ENCODE measurements at regions not wholly inside any gene's neighbourhood (a gene's known extent, or its start where the extent isn't known, plus 50 kb on each side); places are given as distances from the start of the nearest gene placed in this dataset.

DNA sequence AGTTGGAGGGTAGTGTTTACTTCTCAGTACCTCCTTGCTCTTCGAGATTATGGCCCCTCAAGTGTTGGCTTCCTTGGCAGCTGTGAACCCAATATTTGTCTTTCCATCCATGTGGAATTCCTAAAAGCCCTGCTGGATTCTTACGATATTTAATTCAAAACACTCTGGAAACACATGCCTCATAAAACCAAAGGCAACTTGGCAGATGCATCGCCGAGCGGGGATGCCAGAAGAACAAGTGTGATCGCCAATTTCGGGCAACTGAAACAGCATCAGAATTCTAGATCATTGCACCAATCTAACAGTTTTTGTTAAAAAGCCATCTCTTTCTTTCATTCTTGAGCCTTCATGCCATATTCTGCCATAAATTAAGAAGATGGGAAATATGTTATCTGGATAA, 934.4 kb downstream of the AACS start:
- TF ChIP-seq, protein P1, sequence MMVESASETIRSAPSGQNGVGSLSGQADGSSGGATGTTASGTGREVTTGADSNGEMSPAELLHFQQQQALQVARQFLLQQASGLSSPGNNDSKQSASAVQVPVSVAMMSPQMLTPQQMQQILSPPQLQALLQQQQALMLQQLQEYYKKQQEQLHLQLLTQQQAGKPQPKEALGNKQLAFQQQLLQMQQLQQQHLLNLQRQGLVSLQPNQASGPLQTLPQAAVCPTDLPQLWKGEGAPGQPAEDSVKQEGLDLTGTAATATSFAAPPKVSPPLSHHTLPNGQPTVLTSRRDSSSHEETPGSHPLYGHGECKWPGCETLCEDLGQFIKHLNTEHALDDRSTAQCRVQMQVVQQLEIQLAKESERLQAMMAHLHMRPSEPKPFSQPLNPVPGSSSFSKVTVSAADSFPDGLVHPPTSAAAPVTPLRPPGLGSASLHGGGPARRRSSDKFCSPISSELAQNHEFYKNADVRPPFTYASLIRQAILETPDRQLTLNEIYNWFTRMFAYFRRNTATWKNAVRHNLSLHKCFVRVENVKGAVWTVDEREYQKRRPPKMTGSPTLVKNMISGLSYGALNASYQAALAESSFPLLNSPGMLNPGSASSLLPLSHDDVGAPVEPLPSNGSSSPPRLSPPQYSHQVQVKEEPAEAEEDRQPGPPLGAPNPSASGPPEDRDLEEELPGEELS (CRISPR knock-in tag; IDR thresholded peaks at IDR 0.05): no peak
- TF ChIP-seq, protein P2, sequence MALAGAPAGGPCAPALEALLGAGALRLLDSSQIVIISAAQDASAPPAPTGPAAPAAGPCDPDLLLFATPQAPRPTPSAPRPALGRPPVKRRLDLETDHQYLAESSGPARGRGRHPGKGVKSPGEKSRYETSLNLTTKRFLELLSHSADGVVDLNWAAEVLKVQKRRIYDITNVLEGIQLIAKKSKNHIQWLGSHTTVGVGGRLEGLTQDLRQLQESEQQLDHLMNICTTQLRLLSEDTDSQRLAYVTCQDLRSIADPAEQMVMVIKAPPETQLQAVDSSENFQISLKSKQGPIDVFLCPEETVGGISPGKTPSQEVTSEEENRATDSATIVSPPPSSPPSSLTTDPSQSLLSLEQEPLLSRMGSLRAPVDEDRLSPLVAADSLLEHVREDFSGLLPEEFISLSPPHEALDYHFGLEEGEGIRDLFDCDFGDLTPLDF (CRISPR knock-in tag; IDR thresholded peaks at IDR 0.05): no peak
- TF ChIP-seq, protein P3, sequence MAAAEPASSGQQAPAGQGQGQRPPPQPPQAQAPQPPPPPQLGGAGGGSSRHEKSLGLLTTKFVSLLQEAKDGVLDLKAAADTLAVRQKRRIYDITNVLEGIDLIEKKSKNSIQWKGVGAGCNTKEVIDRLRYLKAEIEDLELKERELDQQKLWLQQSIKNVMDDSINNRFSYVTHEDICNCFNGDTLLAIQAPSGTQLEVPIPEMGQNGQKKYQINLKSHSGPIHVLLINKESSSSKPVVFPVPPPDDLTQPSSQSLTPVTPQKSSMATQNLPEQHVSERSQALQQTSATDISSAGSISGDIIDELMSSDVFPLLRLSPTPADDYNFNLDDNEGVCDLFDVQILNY (CRISPR knock-in tag; IDR thresholded peaks at IDR 0.05): no peak
- TF ChIP-seq TEAD1 (CRISPR knock-in tag; IDR thresholded peaks at IDR 0.05) (no peak), ELF4 (CRISPR knock-in tag; IDR thresholded peaks at IDR 0.05; ENCODE audit: low read depth) (no peak), TEAD4 (CRISPR knock-in tag; IDR thresholded peaks at IDR 0.05) (no peak), FOXJ3 (CRISPR knock-in tag; IDR thresholded peaks at IDR 0.05; ENCODE audit: borderline replicate concordance) (no peak), FOXP1 (CRISPR knock-in tag; IDR thresholded peaks at IDR 0.05; ENCODE audit: borderline replicate concordance) (no peak)
- TF ChIP-seq, protein P4, sequence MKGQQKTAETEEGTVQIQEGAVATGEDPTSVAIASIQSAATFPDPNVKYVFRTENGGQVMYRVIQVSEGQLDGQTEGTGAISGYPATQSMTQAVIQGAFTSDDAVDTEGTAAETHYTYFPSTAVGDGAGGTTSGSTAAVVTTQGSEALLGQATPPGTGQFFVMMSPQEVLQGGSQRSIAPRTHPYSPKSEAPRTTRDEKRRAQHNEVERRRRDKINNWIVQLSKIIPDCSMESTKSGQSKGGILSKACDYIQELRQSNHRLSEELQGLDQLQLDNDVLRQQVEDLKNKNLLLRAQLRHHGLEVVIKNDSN (CRISPR knock-in tag; IDR thresholded peaks at IDR 0.05): no peak
- TF ChIP-seq, protein P5, sequence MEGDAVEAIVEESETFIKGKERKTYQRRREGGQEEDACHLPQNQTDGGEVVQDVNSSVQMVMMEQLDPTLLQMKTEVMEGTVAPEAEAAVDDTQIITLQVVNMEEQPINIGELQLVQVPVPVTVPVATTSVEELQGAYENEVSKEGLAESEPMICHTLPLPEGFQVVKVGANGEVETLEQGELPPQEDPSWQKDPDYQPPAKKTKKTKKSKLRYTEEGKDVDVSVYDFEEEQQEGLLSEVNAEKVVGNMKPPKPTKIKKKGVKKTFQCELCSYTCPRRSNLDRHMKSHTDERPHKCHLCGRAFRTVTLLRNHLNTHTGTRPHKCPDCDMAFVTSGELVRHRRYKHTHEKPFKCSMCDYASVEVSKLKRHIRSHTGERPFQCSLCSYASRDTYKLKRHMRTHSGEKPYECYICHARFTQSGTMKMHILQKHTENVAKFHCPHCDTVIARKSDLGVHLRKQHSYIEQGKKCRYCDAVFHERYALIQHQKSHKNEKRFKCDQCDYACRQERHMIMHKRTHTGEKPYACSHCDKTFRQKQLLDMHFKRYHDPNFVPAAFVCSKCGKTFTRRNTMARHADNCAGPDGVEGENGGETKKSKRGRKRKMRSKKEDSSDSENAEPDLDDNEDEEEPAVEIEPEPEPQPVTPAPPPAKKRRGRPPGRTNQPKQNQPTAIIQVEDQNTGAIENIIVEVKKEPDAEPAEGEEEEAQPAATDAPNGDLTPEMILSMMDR (IDR thresholded peaks at IDR 0.05): no peak
- TF ChIP-seq, protein P6, sequence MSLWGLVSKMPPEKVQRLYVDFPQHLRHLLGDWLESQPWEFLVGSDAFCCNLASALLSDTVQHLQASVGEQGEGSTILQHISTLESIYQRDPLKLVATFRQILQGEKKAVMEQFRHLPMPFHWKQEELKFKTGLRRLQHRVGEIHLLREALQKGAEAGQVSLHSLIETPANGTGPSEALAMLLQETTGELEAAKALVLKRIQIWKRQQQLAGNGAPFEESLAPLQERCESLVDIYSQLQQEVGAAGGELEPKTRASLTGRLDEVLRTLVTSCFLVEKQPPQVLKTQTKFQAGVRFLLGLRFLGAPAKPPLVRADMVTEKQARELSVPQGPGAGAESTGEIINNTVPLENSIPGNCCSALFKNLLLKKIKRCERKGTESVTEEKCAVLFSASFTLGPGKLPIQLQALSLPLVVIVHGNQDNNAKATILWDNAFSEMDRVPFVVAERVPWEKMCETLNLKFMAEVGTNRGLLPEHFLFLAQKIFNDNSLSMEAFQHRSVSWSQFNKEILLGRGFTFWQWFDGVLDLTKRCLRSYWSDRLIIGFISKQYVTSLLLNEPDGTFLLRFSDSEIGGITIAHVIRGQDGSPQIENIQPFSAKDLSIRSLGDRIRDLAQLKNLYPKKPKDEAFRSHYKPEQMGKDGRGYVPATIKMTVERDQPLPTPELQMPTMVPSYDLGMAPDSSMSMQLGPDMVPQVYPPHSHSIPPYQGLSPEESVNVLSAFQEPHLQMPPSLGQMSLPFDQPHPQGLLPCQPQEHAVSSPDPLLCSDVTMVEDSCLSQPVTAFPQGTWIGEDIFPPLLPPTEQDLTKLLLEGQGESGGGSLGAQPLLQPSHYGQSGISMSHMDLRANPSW (CRISPR knock-in tag; conservative IDR thresholded peaks at IDR 0.05; ENCODE audit: low read depth): no peak
- TF ChIP-seq, protein P7, sequence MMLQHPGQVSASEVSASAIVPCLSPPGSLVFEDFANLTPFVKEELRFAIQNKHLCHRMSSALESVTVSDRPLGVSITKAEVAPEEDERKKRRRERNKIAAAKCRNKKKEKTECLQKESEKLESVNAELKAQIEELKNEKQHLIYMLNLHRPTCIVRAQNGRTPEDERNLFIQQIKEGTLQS (CRISPR knock-in tag; conservative IDR thresholded peaks at IDR 0.05): no peak
